ENCODE measurements at regions not wholly inside any gene's neighbourhood (a gene's known extent, or its start where the extent isn't known, plus 50 kb on each side); places are given as distances from the start of the nearest gene placed in this dataset.

DNA sequence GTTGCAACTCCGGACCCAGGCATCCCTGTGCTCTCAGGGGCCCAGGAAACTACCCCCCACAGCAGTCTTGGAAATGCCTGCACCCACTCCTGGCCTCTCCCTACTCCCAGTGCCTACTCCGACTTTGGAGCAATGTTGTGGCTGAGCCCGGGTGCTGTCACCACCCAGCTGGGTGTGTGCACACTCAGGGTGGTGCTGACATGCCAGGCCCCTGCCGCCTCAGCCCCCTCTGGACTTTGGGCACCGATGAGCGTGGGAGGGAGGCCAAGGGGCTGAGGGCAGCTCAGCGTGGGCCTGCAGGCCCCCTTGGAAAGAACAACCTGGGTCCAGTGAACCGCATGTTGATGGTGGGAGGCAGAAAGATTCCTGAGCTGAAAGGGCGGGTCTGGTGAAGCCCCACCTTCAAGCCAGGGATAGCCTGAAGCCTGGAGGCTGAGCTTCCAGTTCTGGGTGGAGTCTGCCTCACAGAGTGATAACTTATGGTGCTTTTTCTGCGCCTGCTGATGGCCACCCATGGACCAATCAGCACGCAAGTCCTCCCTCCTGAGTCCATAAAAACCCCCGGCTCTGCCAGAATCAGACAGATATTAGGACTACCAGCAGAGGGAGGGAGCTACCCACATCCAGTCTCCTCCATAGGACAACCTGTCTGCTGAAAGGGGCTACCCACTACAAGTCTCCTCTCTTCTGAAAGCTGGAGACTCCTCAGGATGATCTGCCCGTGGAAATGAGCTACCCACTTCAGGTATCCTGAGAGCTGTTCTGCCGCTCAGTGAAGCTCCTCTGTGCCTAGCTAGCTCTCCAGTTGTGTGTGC is 380.4 kb upstream of the SORCS1 start:
- in situ Hi-C loops (cut with MboI; ENCODE audit: low pct_unique_long_range_greater_than_20kb, low sequenced_read_pairs, unreplicated experiment): no loop called here
- DNase-seq (ENCODE audit: low spot score): no peak
- TF ChIP-seq, protein P1, sequence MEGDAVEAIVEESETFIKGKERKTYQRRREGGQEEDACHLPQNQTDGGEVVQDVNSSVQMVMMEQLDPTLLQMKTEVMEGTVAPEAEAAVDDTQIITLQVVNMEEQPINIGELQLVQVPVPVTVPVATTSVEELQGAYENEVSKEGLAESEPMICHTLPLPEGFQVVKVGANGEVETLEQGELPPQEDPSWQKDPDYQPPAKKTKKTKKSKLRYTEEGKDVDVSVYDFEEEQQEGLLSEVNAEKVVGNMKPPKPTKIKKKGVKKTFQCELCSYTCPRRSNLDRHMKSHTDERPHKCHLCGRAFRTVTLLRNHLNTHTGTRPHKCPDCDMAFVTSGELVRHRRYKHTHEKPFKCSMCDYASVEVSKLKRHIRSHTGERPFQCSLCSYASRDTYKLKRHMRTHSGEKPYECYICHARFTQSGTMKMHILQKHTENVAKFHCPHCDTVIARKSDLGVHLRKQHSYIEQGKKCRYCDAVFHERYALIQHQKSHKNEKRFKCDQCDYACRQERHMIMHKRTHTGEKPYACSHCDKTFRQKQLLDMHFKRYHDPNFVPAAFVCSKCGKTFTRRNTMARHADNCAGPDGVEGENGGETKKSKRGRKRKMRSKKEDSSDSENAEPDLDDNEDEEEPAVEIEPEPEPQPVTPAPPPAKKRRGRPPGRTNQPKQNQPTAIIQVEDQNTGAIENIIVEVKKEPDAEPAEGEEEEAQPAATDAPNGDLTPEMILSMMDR (IDR thresholded peaks at IDR 0.05; ENCODE audit: extremely low read depth, insufficient read depth, missing control alignments): no peak

DNA sequence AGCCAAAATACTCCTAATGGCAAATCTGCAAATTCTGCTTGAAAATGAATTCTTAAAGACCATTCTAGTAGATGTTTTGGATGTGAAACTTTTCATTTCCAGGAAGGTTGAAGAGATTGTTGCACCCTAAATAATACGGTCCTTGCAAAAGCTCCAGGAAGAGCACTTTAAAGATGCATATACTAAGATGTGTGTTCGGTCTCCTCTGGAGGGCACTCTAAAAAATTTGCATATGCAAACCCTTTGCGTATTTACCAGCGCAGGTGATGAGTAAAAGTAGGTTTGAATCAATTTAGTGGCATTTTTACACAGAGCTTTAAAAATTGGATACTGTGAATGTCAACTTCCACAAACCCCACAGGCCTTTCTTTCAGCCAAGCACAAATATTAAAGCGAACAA is 378.1 kb upstream of the SORCS1 start:
- in situ Hi-C loops (cut with MboI; ENCODE audit: low pct_unique_long_range_greater_than_20kb, low sequenced_read_pairs, unreplicated experiment): no loop called here
- TF ChIP-seq, protein P1 (IDR thresholded peaks at IDR 0.05; ENCODE audit: extremely low read depth, insufficient read depth, missing control alignments): no peak
- DNase-seq (ENCODE audit: low spot score): no peak

DNA sequence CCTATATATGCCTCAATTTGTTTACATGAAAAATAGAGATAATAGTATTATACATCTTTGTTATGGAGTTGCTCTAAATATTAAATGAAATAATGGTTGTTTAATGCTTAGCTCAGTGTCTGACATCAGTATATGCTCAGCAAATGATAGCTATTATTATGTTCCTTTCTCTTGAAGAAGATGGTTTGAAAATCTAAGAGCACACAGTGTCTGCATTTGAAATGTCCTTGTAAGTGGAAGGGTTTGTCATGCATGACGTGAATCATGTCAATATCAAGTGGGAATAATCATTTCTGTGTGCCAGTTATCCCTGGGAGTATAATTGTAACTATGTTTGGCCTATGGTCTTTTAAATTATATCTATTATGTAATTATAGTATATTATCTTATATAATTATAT is 377.5 kb upstream of the SORCS1 start:
- in situ Hi-C loops (cut with MboI; ENCODE audit: low pct_unique_long_range_greater_than_20kb, low sequenced_read_pairs, unreplicated experiment): no loop called here
- TF ChIP-seq, protein P1 (IDR thresholded peaks at IDR 0.05; ENCODE audit: extremely low read depth, insufficient read depth, missing control alignments): no peak
- DNase-seq (ENCODE audit: low spot score): no peak

DNA sequence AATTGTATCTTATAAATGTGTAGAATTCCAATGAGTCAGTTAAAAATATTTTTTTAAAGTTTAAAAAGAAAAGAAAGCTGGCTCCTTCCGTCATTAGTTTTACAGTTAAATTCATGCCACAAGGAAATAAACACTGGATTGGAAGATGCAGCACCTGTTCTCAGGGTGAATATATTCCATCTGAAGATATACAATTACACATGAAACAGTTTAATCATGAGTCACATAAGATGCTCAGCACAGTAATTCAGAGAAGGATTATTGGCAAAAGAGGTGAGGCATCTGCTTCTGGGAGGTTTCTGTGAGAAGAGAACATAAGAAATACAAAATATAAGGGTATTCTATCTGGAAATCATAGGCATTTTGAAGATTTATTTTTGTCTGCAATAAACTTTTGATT is 376.5 kb upstream of the SORCS1 start:
- in situ Hi-C loops (cut with MboI; ENCODE audit: low pct_unique_long_range_greater_than_20kb, low sequenced_read_pairs, unreplicated experiment): no loop called here
- TF ChIP-seq, protein P1 (IDR thresholded peaks at IDR 0.05; ENCODE audit: extremely low read depth, insufficient read depth, missing control alignments): no peak
- DNase-seq (ENCODE audit: low spot score): no peak

DNA sequence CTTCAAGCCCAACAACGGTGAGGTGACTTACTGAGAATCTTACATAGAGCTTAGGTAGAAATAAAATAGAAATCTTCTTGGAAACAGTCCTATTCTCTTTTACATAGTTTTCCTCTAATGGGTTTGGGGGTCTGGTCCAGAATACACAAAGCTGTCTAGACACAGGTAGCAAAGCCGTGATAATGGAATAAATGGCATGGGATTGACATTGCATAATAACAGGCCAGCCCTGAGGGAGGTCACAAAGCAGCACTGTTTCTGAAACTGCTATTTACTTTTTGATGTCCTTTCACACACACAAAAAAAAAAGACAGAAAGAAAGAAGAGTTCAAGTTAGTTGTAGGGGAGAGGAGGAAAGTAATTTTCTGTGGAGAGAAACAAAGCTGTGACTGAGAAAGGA is 364.8 kb upstream of the SORCS1 start:
- DNase-seq (ENCODE audit: low spot score): no peak
- TF ChIP-seq, protein P1 (IDR thresholded peaks at IDR 0.05; ENCODE audit: extremely low read depth, insufficient read depth, missing control alignments): no peak

DNA sequence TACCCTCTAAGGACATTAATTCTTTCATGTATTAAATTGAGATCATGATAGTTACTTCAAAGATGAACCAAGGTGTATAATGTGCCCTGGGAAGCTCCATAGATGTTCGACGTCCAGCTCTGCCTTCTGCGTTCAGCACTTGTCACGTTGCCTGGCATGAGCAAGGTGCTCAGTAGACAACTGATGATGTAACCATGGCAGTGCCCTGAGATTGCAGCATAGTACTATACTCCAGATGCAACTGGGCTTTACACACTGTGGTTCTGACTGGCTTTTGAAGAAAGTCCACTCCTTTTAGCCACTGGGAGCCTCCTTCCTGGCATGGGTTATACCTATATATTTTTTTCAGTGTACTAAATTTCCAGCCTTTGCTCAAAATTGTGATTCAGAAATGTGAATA is 355.8 kb upstream of the SORCS1 start:
- DNase-seq (ENCODE audit: low spot score): no peak
- in situ Hi-C loops (cut with MboI; ENCODE audit: low pct_unique_long_range_greater_than_20kb, low sequenced_read_pairs, unreplicated experiment): no loop called here
- TF ChIP-seq, protein P1 (IDR thresholded peaks at IDR 0.05; ENCODE audit: extremely low read depth, insufficient read depth, missing control alignments): no peak

More for the DNA sequence above, 364.8 kb upstream of the SORCS1 start:
- in situ Hi-C loops (cut with MboI; ENCODE audit: low pct_unique_long_range_greater_than_20kb, low sequenced_read_pairs, unreplicated experiment): no loop called here
